NCI-H2171 treated with DMSO at 0.1 percent for 48 hours (cell line): ENCODE measurements at regions not wholly inside any gene's neighbourhood (a gene's known extent, or its start where the extent isn't known, plus 50 kb on each side); places are given as distances from the start of the nearest gene placed in this dataset.
A peak's percentile ranks its signal among the peaks of the same experiment; 100 is the strongest.

Experiments
- DNase-seq: peaks from one replicate; lab custom pipeline; 2025; lab: John Stamatoyannopoulos, UW

DNA sequence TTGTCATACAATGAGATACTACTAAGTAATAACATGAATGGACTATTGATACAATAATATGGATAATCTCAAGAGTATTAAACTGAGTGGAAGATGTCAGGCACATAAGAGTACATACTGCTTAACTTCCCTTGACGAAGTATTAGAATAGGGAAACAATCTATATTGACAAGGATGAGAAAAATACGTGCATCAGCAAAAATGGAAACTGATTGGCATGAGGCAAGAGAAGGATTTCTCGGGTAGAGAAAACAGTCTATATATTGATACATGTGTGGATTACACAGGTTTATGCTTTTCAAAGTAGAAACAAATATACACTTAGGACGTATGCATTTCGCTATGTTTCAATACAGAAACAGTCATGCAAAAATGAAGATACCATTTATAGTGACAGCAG, 57.4 kb downstream of the PRR20E start:
- no peak for DNase-seq

DNA sequence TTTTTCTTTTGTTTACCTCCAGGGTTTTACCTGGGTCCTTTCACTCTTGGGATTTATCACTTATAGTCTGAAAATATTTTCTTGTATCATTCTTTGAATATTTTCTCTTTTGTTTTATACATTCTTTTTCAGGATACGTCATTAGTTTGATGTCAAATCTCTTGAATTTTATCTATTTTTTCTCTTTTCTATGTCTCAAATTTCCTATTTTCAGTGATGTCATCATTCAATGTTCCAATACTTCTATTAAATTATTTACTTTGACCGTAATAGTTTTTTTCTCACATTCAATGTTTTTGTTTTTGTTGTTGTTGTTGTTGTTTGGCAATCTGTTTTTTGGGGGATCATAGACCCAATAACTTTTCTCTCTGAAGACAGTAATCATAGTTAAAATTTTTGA, 83.5 kb downstream of the PRR20E start:
- DNase-seq, result no peak

DNA sequence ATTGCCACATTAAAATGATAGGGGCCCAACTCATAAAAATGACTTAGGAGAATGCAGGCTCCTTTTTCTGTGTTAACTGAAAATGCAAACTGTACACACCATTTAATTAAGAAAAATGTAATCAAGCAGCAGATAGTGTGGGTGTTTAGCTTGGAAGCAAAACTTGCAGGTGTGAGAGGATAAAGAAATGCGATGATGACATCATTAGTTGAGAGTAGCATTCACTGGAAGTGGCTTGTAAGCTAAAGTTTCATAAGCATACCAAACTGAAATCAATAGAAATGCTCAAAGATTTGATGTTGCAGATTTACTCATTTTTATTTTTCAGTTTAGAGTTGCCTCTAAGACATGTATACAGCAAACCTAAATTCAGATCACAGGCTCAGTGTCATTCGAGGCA, 86.6 kb downstream of the PRR20E start:
- no peak for DNase-seq

DNA sequence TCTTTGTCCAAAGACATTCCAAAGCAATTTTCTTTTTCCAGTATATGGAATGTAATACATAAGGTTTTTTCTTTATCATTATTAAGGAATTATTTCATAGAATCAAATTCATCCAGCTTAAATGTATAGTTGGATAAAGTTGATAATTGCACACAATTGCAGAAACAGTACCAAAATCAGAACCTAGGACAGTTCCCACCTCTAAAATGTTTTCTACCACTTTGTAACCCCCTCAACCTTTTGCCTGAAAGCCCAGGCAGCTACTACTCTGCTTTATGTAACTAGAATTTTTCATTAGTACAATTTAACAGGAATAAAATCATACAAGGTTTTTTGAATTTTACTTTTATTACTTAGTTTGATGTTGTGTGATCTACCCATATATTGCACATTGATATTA, 98.0 kb downstream of the PRR20E start:
- no peak for DNase-seq

DNA sequence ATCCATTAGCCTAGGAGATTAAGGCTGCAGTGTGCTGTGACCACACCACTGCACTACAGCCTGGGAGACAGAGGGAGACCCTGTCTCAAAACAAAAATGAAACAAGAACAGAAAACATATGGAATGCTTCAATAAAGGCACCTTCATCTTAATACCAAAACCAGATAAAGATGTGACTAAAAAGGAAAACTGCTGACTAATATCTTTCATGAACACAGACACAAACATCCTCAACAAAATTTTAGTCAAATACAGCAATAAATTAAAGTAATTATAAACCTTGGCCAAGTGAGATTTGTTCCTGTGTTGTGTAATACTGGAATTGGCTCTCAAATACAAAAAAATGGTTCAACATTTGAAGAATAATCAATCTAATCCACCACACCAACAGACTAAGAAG, 103.5 kb downstream of the PRR20E start:
- DNase-seq, result no peak

DNA sequence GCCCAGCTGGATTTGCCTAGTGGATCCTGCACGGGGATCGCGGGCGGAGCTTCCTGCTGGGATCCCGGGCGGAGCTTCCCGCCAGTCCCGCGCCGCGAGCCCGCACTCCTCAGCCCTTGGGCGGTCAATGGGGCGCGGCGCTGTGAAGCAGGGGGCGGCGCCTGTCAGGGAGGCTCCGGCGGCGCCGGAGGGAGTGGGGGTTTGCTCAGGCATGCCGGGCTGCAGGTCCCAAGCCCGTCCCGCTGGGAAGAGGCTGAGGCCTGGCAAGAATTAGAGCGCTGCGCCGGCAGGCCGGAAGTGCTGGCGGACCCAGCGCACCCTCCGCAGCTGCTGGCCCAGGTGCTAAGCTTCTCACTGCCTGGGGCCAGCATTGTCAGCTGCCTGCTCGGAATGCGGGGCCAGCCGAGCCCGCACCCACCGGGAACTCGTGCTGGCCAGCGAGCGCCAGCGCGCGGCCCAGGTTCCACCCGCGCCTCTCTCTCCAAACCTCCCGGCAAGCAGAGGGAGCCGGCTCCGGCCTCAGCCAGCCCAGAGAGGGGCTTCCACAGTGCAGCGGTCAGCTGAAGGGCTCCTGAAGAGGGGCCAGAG, 119.6 kb downstream of the PRR20E start:
- DNase-seq, result no peak

DNA sequence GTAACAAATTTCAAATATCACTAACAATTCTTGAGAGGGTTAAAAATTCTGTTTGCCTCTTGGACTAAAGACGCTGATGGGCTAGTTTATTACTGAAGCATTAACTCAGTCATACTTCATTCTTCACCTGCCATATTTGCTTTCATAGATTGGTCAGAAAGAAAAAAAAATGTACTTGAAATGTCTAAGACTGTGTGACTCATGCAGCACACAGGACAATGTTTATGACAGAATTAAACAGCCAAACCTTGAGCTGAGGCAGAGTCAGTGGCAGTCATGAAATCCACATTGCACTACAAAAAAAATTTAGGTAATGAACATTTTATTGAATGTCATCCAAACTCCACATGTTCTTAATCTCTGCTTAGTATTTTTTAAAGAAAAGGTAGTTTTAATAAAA, 135.6 kb downstream of the PRR20E start:
- no peak for DNase-seq

DNA sequence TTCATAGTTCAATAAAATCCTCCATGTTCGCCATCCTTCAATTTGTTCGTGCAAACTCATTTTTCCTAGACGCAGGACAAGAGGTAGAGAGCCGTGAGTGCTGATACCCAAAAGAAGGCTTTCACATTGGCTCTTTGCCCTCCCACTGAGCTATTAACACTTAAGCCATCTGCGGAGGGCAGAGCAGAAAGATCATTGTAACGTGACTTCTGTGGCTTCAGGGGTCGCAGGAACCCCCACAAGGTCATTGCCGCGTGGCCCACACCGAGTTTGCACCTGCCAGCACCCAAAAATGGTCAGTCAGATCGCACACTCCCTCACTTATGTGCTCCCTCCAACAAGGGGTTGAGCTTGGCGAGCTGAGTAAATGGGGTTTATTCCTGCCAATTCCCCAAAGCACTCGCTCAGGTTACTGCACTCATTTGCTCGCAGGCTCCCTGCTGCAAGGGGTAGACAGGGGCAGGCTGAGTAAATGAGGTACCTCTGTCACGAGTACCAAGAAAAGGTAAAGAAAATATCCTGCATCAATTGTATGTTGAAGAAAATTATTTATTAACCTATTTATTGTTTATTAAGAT, 144.1 kb downstream of the PRR20E start:
- DNase-seq, result no peak

DNA sequence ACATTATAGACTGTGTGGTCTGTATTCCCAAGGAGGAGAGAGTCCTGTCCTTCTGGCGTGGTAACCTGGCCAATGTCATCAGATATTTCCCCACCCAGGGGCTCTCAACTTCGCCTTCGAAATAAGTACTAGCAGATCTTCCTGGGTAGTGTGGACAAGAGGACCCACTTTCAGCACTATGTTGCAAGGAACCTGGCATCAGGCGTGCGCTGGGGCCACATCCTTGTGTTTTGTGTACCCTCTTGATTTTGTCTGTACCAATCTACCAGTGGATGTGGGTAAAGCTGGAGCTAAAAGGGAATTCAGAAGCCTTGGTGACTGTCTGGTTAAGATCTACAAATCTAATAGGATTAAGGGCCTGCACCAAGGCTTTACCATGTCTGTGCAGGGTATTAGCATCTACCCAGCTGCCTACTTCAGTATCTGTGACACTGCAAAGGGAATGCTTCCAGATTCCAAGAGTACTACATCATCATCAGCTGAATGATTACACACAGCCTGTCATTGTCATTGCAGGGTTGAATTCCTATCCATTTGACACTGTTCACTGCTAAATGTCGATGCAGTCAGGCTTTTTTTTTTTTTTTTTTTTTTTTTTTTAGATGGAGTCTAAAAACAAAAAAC, 148.0 kb downstream of the PRR20E start:
- no peak for DNase-seq

DNA sequence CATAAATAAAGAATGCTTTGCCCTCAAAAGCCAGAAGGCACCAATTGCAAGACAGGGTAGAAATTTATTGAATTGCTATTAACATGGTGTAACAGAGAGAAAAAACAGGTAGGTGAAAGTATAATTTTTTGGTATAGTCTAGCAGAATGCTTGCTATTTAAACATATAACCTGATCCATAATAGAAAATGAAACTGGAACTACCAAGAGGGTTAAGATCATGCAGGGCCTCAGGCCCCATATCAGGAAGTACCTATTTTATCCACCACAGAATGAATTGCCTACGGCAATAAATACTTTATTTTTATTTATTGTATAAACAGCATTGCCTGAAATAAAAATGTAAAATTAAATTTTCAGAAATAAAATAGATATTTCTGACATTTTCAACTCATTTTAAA, 159.5 kb downstream of the PRR20E start:
- no peak for DNase-seq

DNA sequence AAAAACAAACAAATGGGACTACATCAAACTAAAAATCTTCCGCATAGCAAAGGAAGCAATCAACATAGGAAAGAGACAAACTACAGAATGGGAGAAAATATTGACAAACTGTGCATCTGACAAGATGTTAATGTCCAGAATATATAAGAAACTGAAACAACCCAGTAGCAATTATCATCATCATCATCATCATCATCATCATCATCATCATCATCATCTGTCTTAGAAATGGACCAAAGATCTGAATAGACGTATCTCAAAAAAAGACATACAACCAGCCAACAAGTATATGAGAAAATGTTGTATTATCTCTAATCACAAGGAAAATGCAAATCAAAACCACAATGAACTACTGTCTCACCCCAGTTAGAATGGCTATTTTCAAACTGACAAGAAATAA, 173.9 kb downstream of the PRR20E start:
- no peak for DNase-seq

DNA sequence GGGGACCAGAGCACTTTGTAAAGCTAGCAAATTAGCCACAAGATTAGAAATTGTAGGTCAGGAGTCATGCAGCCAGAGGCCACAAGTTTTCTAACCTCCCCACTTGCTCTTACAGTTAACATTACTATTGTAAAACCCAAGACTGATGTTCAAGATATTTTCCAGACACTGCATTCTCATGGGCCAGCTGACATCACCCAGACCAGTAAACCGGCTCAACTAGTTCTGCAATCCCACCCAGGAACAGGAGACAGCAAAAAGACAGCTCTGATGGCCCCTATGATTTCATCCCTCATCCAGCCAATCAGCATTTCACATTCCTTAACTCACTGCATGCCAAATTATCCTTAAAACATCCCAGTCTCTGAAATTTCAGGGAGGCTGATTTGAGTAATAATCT, 178.5 kb downstream of the PRR20E start:
- no peak for DNase-seq

DNA sequence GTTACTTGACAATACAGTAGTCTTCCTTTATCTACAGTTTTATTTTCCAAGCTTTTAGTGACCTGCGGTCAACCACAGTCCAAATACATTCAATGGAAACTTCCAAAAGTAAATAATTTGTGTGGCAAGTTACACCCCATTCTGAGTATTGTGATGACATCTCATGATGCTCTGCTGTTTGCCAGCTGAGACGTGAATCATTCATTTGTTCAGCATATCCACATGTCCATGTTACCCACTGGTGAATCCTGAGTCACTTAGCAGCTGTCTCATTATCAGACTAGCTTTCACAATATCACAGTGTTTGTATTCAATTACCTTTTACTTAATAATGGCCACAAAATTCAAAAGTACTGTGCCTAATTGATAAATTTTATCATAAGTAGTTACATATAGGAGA, 179.8 kb downstream of the PRR20E start:
- DNase-seq, result no peak

DNA sequence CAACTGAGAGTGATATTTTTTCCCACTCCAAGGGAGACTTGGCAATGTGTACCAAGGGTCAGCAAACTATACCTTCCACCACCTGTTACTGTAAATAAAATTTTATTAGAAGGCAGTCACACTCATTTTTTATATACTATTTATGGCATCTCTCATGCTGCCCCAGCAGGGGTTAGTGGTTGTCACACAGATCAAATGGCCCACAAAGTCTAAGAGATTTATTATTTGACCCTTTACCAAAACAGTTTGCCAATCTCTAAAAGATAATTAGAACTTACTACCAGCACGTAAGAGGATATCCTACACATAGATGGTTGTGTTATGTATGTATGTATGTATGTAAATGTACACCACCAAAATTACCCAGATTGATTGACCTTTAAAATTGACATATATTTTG, 185.1 kb downstream of the PRR20E start:
- no peak for DNase-seq

DNA sequence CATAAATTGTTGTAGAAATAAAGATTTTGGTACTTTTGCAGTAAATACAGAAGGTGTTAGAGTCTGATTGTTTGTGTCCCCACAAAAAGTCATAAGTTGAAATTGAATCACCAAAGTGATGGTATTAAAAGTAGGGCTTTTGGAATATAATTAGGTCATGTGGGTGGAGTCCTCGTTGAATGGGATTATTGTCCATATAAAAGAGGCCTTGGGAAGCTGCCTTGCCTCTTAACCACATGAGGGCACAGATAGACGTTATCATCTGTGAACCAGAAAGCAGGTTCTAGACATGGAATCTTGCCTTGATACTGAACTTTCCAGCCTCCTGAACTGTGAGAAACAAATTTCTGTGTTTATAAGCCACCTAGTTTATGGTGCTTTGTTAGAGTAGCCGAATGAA, 186.8 kb downstream of the PRR20E start:
- no peak for DNase-seq

DNA sequence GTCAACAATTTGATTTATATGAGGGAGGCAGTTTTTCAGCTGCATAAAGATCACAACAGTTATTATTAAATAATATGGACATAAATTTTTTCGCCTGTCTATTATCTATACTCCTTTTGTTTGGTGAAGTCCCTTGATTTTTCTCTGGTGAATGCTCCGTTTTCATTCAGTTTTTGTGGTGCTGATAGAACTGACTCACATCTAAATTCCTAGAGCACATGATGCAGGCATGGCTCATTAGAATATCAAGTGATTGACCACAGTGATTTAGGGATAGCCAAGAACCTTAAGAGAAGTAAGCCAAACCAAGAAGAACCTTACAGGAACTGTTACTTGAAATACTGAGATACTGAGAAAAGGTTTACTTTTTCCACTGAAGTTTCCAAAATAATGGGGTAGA, 208.9 kb downstream of the PRR20E start:
- DNase-seq, result no peak

DNA sequence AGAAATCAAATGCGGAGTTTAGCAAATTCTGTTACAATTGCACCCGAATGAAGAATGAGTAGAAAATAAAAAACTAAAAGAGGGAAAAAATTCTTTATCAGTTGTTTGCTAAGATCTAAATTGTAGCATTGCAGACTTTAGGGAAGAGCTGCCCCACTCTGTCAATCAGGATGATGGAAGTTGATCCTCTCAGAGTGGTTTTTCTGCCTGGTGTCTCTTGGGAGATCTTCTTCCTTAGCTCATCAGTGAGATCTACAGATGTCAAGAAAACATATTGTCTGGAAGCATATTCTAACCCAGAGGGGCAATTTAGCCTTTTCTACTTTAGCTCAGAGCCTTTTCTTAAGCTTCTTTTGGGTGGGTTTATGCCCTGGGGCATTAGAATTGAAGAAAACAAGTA, 223.2 kb upstream of the PCDH17 start:
- peak; percentile 18 for DNase-seq

DNA sequence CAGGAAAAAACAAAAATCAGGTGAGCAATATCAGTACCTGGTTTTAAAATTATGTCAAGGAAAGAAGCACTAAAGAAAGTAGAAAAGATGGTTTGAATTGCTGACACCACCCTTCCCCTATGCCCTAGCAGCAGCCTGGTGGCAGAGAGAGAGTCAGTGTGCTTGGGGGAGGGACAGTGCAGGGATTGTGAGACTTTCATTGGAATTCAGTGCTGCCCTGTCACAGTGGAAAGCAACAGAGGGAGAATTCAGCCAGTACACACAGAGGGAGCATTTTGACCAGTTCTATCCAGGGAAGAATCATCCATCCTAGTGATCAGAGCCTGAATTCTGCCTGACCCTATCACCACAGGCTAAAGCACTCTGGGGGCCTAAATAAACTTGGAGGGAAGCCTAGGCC, 222.4 kb upstream of the PCDH17 start:
- no peak for DNase-seq

DNA sequence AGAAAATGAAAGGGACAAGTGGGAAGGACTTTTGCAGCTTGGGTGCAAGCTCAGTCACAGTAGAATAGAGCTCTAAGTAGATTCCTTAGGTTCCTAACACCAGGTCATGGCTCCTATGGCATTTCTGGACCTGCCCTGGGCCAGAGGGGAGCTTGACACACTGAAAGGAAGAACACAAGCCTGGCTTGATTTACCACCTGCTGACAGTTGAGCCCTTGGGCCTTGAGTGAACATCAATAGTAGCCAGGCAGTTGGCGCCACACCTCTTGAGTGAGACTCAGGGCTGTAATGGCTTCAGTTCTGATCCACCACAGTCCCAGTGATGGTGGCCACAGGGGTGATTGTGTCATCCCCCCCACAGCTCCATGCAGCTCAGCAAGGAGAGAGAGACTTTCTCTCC, 221.9 kb upstream of the PCDH17 start:
- no peak for DNase-seq

DNA sequence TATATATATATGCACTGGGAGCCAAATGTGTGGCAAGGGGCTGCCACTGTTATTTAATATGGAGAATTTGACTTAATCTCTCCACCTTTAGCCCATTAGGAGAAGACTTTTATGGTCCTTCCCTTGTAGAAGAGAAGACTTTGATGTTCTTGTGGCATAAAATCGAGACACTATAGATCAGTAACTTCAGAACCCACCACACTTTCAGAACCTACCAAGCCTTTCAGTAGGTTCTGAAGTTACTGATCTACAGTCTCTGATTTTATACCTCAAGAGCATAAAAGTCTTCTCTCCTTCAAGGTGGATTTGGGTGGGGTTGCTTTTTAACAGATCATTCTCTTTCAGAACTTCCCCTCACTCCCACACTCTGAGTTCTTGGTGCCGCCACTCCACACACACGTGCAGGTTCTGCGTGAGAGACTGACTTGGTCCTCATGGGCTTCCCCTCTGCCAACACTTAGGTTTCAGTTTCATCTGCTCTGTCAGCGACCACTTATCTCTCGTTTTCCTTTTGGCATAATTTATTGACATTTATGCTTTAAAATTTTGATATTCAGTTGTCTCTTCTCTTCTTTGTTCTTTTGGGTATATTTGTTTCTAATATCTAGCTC, 213.4 kb upstream of the PCDH17 start:
- DNase-seq, result no peak

DNA sequence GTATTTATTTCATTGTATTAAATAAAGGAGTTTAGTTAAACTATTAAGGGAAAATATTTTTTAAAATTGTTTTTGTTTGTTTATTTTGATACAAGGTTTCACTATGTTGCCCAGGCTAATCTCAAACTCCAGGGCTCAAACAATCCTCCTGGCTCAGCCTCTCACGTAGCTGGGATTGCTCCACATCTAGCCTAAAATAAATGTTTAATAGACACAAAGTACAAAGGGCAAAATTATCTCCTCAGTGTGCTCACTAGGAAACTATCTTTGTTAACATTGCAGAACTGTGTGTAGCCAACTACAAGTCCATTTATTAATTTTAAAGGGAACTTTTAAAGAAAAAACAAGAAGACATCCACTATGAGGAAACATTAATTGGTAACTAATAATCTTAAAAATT, 207.2 kb upstream of the PCDH17 start:
- no peak for DNase-seq

DNA sequence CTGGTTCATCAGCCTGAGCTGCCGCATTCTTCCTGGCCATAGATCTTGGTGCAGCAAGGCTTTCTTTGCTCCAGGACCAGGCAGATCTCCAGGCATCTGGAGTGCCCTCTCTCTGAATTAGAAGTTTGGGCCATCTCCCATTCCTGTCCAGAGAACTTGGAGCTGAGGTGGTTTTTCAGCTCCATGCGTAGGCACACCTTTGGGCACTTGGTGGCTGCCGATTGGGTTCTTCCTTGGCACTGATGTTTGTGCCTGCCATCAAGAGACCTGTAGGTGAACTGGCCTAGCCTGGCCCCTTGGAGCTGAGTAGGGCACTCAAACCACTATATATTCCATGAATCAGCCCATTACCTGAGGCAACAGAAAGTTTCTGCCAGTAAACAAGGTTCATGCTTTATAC, 206.0 kb upstream of the PCDH17 start:
- no peak for DNase-seq

DNA sequence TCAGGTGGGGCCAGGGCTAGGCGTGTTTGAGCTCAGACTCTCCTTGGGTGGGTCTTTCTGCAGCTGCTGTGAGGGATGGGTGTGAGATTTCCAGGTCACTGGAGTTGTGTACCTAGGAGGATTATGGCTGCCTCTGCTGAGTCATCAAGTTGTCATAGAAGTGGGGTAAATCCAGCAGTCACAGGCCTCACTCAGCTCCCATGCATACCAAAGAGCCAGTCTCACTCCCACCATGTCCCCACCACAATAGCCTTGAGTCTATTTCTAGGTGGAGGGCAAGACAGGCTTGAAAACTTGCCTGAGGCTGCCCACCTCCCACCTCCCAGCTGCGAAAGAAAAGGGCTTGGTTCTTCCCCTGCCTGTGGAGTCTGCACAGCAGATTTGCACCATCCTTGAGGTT, 194.0 kb upstream of the PCDH17 start:
- no peak for DNase-seq

DNA sequence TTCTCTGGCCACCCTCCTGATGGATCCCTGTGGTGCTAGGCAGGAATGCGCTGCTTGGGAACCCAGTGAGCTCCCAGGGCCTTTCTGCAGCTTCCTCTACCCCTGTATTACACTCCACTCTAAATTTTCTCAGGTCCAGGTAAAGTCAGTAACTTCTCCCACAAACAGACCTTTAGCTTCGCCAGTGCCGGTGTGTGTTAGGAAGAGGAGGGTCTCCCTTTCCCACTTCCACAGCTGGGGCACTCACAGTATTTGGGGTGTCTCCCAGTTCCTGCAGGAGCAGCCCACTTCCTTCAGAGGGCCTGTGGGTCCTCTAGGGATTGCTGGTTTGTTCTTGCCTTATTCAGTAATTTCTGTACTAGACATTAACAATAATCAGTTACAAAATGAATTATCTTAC, 193.5 kb upstream of the PCDH17 start:
- DNase-seq, result no peak
